LNCAP (cell line): ENCODE measurements at regions not wholly inside any gene's neighbourhood (a gene's known extent, or its start where the extent isn't known, plus 50 kb on each side); places are given as distances from the start of the nearest gene placed in this dataset.

Experiments
- TF ChIP-seq, protein P1 (sequence below): fragments of 450-650 bp; IDR thresholded peaks from 2 replicates; pipeline ENCODE4 v1.5.1; 2017; ENCODE audit warnings: mild to moderate bottlenecking

DNA sequence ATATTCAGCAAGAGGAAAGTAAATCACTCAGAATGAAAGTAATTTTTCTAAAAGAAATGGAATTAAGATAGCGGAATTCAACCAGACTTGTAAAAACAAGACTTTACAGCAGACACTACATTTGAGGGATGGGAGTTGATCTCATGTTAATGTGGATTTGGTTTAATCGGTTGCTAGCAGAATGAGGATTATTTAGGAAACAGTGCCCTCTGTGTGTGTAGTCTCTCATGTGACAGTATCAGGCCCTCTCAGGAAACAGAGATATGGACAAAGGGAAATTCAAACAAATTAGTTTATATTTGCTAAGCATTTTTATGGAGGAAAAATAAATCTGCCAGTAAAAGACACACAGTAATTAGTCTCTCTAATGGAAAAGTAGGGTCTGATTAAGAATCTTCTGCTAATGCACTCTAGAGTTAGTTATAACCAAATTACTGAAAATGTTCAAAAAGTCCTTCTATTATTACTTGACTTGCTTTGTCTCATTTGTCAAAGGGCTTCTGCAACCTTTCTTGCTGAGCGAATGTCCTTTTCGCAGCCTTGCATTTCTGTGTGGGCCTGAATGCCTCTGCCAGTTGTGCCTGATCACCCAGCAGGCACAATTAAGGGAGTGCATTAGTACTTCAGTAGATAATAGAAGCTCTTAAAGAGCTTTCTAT, 1282.3 kb upstream of the TENM3 start:
- TF ChIP-seq, protein P1, sequence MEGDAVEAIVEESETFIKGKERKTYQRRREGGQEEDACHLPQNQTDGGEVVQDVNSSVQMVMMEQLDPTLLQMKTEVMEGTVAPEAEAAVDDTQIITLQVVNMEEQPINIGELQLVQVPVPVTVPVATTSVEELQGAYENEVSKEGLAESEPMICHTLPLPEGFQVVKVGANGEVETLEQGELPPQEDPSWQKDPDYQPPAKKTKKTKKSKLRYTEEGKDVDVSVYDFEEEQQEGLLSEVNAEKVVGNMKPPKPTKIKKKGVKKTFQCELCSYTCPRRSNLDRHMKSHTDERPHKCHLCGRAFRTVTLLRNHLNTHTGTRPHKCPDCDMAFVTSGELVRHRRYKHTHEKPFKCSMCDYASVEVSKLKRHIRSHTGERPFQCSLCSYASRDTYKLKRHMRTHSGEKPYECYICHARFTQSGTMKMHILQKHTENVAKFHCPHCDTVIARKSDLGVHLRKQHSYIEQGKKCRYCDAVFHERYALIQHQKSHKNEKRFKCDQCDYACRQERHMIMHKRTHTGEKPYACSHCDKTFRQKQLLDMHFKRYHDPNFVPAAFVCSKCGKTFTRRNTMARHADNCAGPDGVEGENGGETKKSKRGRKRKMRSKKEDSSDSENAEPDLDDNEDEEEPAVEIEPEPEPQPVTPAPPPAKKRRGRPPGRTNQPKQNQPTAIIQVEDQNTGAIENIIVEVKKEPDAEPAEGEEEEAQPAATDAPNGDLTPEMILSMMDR: no peak

DNA sequence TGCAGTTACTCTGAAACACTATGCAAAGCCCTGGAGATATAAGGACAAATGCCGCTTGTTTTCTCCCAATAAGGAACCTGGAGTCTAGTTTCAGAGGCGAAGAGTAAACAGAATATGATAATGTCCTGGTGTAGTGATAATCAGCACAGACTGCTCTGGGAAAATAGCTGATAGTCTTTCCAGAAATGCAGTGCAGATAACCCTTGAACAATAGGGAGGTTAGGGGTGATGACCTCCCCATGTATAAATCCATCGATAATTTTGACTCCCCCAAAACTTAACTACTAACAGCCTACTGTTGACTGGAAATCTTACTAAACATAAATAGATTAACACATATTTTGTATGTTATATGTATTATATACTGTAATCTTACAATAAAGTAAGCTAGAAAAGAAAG, 1280.9 kb upstream of the TENM3 start:
- TF ChIP-seq, protein P1: no peak

DNA sequence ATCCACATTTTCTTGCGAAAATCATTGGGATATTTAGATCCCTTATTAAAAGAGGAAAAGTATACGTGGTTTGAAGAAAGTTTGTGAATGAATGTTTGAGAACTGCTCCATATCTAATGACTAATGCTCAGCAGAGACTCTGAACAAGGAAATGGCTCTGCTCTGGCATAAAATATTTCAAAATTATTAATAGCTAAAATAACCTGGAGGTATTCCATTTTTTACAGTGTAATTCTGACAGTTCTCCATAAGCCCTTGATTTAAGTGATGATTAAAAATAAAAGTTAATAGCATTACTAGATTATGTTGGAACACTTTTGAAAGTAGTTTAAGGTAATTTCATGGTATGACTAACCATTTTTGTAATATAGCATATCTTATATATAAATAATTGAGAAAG, 1276.9 kb upstream of the TENM3 start:
- TF ChIP-seq, protein P1: no peak

DNA sequence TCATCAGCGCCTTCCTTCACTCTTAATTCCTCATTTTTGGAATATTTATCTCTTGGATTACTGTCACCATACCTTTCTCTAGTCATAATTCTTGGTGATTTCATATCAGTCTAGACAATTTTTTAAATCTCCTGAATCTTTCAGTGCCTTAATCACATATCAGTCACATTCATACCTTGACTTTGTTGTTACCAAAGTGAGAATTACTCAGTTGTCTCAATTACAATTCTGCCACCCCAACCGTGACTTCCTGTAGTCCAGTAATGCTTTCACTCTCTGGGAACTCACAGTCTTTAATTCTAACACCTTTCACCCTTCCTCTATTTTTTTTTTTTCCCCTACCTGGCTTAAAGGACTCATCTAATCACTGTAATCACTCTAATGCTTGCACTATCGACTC, 1275.3 kb upstream of the TENM3 start:
- TF ChIP-seq, protein P1: no peak

DNA sequence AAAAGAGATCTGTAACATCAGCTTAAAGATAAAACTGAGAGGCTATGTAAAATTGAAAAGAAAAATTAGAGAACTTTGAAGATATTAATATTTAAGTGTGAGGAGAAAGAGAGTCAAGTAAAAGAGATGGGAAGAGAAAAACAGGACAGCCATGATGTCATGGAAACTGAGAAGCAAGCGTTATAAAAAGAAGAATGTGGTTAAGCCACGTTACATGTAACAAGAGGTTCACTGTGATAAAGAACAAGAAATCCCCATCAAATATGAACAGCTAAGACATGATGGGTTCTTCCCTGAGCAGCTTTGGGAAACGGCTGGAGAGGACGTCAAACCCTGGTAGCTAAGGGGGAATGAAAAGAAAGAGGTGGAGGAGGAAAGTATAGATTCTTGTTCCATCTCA, 1269.3 kb upstream of the TENM3 start:
- TF ChIP-seq, protein P1: no peak

DNA sequence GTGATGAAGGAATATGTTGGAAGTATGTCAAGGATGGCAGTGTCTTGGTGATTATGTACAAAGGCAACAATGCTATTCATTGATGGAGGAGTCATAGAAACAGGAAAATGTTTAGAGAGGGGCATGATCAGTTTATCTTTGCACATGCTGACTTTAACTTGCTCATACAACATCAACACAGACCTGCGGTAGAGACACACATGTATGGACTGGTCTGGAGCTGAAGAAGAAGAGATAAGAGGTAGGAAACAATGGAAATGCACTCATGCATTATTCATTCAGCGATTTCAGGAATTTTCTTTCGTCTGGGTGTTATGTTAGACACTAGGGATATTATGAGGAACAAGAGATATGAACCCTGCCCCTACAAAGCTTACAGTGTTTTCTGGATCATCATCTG, 1252.3 kb upstream of the TENM3 start:
- TF ChIP-seq, protein P1: no peak

DNA sequence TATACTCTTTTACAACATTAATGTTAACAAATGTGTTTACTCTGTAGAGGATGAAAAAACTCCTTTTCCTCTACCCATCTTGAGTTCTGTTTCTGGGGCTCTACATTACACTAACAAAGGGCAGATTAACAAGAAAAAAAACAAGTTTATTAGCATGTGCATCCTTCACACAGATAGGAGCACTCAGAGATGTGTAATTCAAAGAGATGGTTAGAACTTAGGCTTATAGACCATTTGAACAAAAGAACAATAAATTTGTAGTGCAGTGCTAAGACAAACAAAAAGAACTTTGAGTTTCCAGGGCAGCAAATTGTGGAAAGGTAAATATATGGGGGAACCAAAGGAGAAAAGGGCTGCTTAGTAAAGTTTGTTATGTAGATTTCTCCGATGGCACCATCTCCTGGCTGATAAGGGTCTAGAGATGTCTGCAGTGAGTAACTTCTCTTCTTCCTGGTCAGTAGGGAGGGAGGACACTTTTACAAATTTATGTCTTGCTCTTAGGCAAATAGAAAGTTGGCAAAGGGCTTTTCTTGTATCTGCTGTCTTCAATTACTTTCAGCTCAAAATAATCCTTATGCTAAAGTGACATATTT, 1249.9 kb upstream of the TENM3 start:
- TF ChIP-seq, protein P1: no peak
